ENCODE measurements at regions not wholly inside any gene's neighbourhood (a gene's known extent, or its start where the extent isn't known, plus 50 kb on each side); places are given as distances from the start of the nearest gene placed in this dataset.

GRCh38 chr2:129760669-129761068, 218.8 kb upstream of the RAB6C start:
- Mint-ChIP-seq H3K27ac (no peak overlapping the region), H3K4me3 (ENCODE audit: low read depth) (no peak overlapping the region), H3K4me1 (ENCODE audit: low read depth) (peaks cover 3% of the 10 kb centered on the region), H3K27me3 (peaks cover 16% of the 10 kb centered on the region), H3K36me3 (ENCODE audit: insufficient read depth) (no peaks in the 10 kb centered on the region), H3K9me3 (ENCODE audit: low read depth) (no peaks in the 10 kb centered on the region)
- no peak for DNase-seq (ENCODE audit: low spot score, unreplicated experiment)
- TF ChIP-seq, protein P1, sequence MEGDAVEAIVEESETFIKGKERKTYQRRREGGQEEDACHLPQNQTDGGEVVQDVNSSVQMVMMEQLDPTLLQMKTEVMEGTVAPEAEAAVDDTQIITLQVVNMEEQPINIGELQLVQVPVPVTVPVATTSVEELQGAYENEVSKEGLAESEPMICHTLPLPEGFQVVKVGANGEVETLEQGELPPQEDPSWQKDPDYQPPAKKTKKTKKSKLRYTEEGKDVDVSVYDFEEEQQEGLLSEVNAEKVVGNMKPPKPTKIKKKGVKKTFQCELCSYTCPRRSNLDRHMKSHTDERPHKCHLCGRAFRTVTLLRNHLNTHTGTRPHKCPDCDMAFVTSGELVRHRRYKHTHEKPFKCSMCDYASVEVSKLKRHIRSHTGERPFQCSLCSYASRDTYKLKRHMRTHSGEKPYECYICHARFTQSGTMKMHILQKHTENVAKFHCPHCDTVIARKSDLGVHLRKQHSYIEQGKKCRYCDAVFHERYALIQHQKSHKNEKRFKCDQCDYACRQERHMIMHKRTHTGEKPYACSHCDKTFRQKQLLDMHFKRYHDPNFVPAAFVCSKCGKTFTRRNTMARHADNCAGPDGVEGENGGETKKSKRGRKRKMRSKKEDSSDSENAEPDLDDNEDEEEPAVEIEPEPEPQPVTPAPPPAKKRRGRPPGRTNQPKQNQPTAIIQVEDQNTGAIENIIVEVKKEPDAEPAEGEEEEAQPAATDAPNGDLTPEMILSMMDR (IDR thresholded peaks at IDR 0.05; ENCODE audit: unreplicated experiment), result no peak

DNA sequence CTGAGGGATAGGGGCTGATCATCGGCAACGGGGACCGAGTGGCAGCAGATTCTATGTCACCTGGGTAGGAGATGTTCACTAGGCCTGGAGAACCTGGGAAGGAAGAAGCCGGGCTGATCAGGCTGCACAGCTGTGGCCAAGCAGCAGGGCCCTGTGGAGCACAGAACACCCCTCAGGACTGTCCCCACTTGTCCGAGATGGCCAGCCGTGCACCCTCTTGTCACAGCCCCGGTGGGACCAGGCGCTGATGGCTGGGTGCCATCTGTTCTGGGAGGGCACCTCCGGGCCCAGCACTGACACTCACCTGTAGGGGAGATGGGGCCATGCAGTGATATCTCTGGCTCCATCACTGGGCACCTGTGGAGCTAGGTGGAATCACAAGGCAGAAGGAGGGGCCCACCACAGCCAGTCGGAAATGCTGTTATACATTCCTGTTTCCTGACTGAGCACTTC, 217.9 kb upstream of the RAB6C start:
- H3K27ac Mint-ChIP-seq, result no peak overlapping the region
- TF ChIP-seq, protein P1 (IDR thresholded peaks at IDR 0.05; ENCODE audit: unreplicated experiment), result no peak
- no peak overlapping the region for H3K4me3 Mint-ChIP-seq (ENCODE audit: low read depth)
- H3K36me3 Mint-ChIP-seq (ENCODE audit: insufficient read depth), result no peaks in the 10 kb centered on the region
- peaks cover 15% of the 10 kb centered on the region for H3K27me3 Mint-ChIP-seq
- H3K4me1 Mint-ChIP-seq (ENCODE audit: low read depth), result peaks cover 3% of the 10 kb centered on the region
- no peaks in the 10 kb centered on the region for H3K9me3 Mint-ChIP-seq (ENCODE audit: low read depth)
- no peak for DNase-seq (ENCODE audit: low spot score, unreplicated experiment)

GRCh38 chr2:129762386-129763189, 216.9 kb upstream of the RAB6C start:
- Mint-ChIP-seq H3K27ac (no peak overlapping the region), H3K27me3 (peaks cover 18% of the 10 kb centered on the region), H3K4me1 (ENCODE audit: low read depth) (peaks cover 3% of the 10 kb centered on the region), H3K4me3 (ENCODE audit: low read depth) (no peak overlapping the region), H3K9me3 (ENCODE audit: low read depth) (no peaks in the 10 kb centered on the region), H3K36me3 (ENCODE audit: insufficient read depth) (no peaks in the 10 kb centered on the region)
- no peak for DNase-seq (ENCODE audit: low spot score, unreplicated experiment)
- TF ChIP-seq, protein P1 (IDR thresholded peaks at IDR 0.05; ENCODE audit: unreplicated experiment), result no peak

DNA sequence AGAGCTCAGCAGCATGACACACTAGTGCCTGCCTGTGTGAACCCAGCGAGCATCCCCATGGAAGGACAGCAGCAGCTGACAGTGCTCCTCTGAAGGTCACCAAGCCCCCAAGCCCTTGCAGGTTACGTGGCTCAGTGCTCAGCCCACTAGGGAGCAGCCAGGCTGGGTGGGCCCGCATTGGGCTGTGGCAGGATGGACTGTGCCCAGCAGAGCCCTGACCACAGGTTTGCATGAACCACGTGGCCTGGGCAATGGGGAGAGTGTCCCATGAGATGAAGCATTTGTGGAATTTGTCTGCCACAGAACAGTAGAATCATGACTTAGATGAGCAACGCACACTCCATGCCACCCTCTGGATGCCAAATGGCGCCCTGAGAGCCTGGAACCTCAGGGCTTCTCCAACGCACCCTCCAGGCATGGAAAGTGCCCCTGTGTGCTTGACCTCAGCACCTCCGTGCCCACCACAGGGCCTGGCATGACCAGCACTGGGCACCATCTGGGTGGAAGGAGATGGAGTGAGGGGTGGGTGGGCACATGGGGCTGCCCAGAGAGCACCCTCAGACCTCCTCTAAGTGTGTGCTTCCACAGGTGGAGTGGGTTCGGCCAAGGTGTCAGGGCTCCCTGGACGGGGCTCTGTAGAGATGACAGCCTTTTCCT, 216.1 kb upstream of the RAB6C start:
- H3K27me3 Mint-ChIP-seq, result peaks cover 16% of the 10 kb centered on the region

GRCh38 chr2:129763966-129764365, 215.5 kb upstream of the RAB6C start:
- Mint-ChIP-seq H3K36me3 (ENCODE audit: insufficient read depth) (no peaks in the 10 kb centered on the region), H3K4me1 (ENCODE audit: low read depth) (no peaks in the 10 kb centered on the region), H3K4me3 (ENCODE audit: low read depth) (no peak overlapping the region), H3K9me3 (ENCODE audit: low read depth) (no peaks in the 10 kb centered on the region), H3K27ac (no peak overlapping the region), H3K27me3 (peaks cover 18% of the 10 kb centered on the region)
- DNase-seq (ENCODE audit: low spot score, unreplicated experiment), result no peak
- TF ChIP-seq, protein P1 (IDR thresholded peaks at IDR 0.05; ENCODE audit: unreplicated experiment), result no peak

More for the DNA sequence above, 216.1 kb upstream of the RAB6C start:
- Mint-ChIP-seq H3K4me3 (ENCODE audit: low read depth) (no peak overlapping the region), H3K36me3 (ENCODE audit: insufficient read depth) (no peaks in the 10 kb centered on the region), H3K4me1 (ENCODE audit: low read depth) (no peaks in the 10 kb centered on the region), H3K9me3 (ENCODE audit: low read depth) (no peaks in the 10 kb centered on the region), H3K27ac (no peak overlapping the region)
- DNase-seq (ENCODE audit: low spot score, unreplicated experiment), result no peak
- TF ChIP-seq, protein P1 (IDR thresholded peaks at IDR 0.05; ENCODE audit: unreplicated experiment), result no peak
